ENCODE measurements at regions not wholly inside any gene's neighbourhood (a gene's known extent, or its start where the extent isn't known, plus 50 kb on each side); places are given as distances from the start of the nearest gene placed in this dataset.

DNA sequence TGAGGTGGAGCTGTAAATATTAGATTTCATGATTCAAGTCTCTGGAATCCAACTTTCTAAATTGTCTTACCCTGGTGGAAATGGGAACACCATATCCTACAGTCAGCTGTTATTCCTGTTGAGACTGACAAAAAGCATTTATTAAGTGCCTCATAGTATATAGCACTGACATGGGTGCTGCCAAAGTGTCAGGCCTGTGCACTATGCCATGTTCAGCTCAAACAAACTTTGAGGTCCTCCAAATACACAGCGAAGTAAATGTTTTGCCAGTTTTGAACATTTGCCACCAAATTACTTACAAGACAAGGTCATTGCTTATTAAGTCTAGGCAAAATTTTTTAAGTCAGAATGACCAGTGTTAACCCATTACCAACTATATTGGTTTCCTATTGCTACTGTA, 162.9 kb upstream of the SLC25A13 start:
- DNase-seq (ENCODE audit: low read depth) = no peak

DNA sequence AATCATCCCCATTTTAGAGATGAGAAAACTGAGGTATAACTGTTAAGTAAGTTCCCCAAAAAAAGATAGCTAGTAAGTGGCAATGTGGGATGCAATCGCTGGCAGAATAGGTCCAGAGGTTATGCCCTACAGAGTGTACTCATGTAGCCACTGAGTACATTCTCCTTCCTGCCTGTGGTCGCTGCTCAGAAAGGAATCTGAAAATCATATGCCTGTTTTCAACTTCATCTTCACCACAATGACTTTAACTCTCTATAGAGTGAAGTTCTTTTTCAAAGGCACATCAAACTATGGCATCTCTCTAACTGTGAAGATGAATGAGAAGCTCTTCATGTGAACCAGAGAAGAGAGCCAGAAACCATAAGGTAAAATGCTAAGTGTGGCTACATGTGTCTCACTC, 162.2 kb upstream of the SLC25A13 start:
- no peak for DNase-seq (ENCODE audit: low read depth)

DNA sequence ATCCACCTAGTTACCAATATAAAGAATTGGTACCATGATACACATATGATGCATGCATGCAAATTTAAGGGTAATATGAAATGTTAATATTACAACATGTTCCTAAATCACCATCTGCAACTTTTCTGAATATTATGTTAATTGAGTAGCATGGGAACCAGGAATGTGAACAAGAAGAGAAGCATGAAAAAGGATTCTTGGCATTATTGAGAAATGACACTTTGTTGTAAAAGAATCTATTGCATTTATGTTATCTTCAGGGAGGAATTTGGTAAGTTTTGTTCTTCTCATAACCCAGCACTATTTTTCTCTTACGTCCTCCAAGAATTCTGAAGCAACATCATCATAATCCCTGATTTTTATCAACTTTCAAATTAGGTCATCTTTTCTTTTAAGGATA, 159.9 kb upstream of the SLC25A13 start:
- no peak for DNase-seq (ENCODE audit: low read depth)

DNA sequence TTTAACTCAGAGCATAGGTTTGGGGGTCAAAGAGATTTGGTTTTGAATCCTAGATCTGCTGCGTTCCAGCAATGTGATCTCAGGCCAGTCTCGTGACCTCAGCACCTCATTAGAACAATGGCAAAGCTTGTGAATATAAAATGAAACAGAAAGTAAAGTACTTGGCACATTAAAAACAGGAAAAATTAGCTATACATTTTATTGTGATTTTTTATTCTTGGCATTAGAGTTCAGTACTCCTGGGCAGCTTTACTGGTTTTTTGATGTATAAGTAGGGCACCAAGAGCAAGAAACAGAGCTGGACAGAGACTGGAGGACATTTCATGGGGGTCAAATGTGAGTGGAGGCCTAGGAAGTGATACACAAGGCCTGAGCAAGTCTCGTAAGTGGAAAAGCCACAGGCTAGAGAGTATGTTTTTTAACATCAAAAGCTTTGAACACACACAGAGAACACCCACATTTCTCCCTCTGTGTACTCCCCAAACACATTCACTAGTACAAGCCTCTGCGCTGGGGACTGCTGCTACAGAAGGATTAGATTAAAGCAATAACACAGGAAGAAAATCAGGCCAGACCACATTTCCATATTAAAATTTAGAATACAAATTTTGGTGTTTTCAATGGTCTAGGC, 157.2 kb upstream of the SLC25A13 start:
- DNase-seq (ENCODE audit: low read depth) = no peak

DNA sequence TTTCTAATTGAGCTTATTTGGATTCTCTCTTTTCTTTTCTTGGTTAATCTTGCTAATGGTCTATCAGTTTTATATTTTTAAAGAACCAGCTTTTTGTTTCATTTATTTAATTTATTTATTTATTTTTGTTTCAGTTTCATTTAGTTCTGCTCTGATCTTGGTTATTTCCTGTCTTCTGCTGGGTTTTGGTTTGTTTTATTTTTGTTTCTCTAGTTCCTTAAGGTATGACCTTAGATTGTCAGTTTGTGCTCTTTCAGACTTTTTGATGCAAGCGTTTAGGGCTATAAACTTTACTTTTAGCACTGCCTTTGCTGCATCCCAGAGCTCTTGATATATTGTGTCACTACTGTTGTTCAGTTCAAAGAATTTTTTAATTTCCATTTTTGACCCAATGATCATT, 149.7 kb upstream of the SLC25A13 start:
- no peak for DNase-seq (ENCODE audit: low read depth)

DNA sequence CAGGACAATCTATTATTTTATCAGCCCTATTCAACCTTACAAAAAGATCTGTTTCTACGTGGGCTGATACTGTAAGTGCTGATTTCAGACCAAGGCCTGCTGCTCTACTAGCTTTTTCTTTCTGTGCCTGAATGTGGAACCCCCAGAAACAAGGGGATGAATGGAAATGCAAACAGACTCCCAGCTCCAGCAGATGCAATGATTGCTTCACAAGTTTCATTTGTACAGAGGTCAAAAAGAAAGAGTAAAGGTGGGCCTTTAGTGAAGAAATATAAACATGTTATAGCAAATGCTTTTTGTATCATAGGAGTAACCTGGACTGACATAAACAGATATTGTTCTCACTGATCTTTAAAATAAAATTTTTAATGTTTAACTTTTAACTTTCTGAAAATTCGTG, 130.2 kb upstream of the SLC25A13 start:
- no peak for DNase-seq (ENCODE audit: low read depth)

DNA sequence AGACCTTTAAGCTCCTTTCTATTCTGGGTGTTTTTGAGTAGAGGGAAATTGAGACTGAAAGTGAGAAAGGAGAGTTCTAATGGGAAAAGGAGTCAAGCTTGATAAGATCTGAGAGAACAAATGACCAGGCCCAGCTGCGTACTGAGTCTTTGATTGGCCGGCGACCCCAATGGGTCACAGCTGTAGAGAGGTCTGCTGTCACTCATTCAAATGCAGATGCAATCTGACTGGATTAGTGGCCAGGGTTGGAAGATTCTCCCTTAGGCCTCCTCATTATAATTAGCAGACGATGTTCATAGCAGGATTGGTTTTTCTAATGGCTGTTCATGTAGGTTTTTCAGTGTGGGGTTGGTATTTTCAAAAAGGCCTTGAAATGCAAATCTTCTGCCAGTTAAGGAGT, 127.2 kb upstream of the SLC25A13 start:
- no peak for DNase-seq (ENCODE audit: low read depth)

DNA sequence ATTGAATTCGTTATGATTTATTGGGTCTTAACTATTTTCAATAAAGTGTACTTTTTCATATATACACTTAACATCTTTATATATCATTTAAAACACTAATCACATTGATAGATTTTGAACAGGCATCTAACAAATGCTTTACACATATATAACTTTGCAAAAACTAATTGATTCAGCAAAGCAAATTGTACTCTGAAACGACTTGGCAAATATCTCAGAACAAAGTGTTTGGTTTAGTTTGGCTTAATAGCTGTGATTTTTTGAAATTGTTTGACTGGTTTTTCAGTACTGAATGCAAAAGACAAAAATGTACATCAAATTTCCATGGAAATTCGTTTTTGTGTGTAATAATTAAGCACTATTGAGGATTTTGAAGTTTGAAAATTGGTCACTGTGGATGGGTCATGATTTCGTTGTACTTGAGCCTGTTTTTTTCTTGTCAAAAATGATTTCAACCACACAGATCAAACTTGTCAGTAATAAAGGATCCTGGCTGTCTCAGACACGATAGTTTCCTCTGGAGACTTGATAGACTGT, 125.3 kb upstream of the SLC25A13 start:
- DNase-seq (ENCODE audit: low read depth) = no peak

DNA sequence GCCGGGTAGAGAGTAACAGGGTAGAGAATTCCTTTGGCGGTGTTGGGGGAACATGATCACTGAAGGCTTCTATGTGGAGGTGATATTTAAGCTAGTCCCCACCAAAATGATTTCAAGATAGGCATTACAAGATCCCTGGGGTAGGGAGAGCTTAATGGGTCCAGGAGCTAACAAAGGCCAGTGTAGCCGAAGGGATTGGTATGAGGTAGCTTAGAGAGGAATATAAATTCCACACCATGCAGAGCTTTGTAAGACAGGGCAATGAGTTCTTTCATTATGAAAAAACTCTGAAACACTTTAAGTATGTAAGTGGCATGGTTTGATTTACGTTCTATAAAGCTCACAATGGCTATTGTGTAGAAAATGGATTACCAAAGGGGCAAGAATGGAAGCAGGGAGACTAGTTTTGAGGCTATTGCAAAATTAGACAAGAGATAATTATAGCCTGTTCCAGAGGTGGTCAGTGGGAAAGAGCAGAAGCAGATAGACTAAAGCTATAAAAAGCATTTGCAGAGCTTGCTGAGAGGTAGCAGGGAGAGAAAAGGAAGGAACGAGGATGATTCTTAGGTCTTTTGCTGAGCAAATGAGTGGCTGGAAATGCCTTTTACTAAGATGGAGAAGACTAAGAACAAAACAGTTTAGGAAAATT, 119.7 kb upstream of the SLC25A13 start:
- no peak for DNase-seq (ENCODE audit: low read depth)

DNA sequence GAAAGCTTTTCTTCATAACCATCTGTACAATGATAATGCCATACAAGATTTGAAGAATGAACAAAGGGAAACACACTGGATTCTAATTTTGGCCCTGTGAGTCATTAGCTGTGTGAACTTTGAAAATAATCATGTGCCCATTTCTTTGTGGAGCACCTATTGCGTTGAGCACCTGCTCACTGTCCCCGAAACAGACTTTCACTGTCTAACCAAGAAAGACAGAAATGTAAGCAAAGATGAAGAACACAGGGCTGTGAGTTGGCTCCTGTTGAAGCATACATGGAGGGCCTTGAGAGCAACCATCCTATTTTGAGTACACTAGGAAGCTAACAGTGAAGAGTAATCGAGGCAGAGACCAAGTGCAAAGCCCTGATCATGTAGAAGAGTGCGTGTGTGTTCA, 118.4 kb upstream of the SLC25A13 start:
- DNase-seq (ENCODE audit: low read depth) = no peak

DNA sequence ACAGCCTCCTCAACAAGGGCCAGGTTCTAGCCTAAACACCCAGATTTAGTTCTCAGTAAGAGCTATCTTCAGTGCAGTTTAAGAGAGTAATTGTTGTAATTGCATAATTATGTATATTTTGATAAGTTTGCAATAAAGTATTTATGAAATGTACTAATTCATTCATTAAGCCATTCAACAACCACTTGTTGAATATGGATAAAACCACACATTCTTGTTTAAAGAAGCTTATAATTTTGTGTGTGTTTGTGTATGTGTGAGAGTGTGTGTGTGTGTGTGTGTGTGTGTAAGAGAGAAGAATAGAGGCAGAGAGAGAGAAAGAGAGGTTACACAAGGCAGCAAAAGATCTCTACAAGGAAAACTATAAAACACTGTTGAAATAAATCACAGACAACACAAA, 115.0 kb upstream of the SLC25A13 start:
- no peak for DNase-seq (ENCODE audit: low read depth)

DNA sequence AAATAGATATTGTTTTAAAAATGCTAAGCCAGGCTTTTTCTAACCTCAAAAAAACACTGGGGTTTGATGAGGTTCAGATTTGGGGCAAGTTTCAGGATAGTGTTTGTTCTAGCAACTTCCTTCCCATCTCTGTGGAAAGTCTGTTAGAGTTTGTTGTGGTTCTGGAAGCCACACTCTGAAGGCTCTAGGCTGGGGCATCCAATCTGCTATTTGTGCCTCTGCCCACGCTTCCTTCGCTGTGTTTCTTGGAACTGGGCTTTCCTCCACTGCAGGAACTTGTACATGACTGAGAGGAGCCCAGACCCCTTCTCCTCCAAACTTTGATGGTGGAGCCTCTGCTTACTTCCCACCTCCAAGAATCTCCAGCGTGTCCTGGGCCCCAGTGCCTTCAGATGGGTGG, 108.5 kb upstream of the SLC25A13 start:
- DNase-seq (ENCODE audit: low read depth) = no peak

DNA sequence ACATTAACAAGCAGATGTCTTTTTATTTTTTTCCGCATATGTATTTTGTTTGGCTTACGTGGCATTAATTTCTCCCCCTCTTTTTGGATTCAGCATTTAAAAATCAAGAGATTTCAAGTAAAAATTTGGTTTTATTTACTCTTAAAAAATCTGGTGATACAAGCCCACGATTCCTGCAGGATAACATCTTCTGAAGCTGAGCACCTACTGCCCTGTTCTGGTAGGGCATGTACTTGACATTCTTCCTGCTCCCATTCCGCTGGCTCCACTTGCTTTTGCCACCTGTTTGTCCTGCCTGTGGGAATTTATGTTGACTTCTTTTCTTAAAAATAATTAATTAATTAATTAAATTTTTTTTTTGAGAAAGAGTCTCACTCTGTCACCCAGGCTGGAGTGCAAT, 105.2 kb upstream of the SLC25A13 start:
- no peak for DNase-seq (ENCODE audit: low read depth)

DNA sequence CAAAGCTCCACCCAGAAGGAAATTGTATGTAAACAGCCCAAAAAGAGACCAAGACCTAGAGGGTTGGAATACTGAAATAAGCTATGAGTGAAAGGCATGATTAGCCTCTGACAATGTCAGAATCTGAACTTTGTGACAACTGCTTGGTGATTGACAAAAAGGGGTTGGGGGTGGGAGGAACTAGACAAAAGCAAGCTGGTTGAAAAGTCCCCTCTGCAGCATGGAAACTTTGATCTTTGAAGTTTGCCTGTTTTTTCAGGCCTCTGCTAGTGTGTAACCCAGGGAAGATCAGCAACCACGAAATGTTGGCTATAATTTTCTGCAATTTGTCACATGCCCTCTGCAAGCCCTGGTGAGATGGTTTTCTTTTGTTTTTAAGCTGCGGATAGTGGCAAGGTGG, 104.8 kb upstream of the SLC25A13 start:
- no peak for DNase-seq (ENCODE audit: low read depth)

DNA sequence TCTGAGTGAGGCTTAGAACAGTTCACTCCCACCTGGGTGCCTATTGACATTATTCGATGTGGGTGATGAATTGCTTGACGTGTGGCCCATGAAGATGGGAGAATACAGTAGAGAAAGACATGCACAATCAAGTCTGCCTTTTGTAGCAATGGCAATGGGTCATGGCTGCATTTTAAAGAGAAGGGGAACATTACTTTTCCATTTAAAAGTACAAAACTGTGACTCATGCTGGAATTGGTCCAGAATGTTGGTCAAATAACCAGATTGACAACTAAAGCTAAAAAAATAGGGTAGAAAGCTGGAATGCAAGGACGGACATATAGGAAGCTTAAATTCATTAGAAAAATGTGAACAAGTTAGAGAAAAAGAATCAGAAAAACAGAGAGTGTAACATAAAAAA, 104.1 kb upstream of the SLC25A13 start:
- DNase-seq (ENCODE audit: low read depth) = peak; percentile 13

DNA sequence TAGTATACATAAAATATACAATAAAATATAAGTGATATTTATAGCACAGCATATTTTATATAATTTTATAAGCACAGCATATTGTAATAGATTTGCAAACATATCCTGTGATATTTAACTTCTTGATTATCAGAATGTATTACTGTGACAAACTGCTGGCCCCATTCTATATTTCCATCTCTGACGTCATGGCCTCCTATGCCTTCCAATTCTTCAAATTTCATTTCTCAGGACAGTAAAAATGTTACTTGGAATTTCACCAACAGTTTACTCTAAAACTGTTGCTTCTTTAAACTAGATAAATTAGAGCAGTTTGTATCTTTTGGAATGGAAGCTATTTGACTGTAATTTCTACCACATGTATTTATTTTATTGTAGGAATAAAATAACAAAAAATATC, 102.5 kb upstream of the SLC25A13 start:
- no peak for DNase-seq (ENCODE audit: low read depth)

DNA sequence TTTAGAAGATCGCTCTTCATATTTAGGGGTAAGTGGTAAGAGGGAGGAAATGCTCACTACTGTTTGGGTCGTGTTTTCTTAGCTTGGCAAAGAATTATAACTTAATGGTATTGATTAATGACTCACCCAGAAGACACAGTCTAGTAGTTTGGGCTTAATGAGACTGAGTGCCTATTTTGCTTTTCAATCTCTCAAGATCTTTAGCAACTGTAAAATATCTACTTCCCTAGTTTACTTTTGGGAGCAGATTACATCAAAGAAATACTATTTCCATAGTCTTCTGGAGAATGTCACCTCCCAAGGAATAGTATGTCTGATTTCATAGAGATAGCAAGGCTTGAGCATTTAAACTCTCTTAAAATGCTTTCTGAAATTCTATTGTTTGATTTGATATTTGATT, 100.5 kb upstream of the SLC25A13 start:
- DNase-seq (ENCODE audit: low read depth) = no peak

DNA sequence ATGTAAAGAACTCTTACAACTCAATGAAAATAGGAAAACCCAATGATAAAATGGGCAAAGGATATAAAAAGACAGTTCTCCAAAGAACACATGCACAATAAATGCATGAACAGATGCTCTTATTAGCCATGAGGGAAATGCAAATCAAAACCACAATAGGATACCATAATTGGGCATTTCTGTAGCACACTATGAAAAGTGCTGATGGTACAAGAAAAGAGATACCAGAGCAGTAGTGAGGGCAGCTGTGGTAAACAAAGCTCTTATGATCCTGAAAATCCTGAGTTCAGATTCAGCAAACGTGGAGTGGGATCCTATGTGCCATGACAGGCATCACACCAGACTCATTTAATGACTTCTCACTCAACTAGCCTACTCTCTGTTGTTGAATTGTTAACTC, 96.7 kb upstream of the SLC25A13 start:
- DNase-seq (ENCODE audit: low read depth) = no peak

DNA sequence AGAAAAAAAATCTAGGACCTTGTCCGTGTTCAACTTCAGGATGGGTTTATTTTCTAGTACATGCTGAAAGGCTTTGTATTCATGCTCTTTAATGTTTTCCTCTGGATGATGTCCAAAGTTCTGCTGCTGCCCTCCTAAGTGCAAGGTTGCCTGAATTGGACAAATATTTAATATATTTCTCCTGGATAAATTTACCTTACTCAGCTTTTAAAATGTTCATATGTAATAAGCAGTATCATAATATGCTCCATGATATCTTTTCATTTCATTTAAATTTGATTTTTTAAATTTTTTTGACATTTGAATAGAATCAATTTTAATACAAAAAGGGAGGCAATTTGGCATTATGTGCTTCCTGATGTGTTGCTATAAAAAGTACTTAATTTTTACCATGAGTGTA, 95.9 kb upstream of the SLC25A13 start:
- no peak for DNase-seq (ENCODE audit: low read depth)

DNA sequence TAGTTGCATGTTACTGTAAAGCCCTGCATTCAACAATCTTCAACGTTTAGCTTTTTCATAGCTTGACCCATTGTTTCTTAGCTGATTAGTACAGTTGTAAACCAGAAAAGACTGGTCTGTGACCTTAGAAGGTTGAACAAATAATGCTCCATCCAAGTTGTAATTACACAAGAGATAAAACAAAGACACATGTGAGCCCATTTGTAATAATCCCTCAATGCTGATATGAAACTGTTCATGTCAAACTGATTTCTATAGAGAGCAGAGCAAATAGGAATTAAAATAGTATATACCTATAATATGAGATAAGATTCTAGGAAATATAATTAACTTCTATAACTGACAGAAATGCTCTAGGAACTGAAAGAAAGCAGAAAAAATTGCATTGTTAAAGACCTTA, 94.7 kb upstream of the SLC25A13 start:
- no peak for DNase-seq (ENCODE audit: low read depth)

DNA sequence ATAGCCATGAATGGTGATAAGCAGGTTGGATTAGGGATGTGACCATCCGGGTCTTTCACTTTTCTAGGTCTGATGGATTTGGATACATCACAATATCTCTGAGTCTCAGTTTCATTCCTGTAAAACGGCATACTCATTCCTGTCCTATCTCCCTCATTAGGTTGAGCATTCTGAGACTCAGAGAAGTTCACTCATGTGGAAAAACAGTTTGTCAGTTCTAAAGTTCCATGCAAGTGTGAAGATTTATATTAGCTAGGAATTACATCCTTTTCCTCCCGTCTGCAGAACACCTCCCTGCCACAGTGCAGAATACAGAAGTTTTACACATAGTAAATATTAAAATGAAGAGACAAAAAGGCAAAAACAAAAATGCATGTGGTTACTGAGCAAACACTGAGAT, 94.2 kb upstream of the SLC25A13 start:
- no peak for DNase-seq (ENCODE audit: low read depth)

DNA sequence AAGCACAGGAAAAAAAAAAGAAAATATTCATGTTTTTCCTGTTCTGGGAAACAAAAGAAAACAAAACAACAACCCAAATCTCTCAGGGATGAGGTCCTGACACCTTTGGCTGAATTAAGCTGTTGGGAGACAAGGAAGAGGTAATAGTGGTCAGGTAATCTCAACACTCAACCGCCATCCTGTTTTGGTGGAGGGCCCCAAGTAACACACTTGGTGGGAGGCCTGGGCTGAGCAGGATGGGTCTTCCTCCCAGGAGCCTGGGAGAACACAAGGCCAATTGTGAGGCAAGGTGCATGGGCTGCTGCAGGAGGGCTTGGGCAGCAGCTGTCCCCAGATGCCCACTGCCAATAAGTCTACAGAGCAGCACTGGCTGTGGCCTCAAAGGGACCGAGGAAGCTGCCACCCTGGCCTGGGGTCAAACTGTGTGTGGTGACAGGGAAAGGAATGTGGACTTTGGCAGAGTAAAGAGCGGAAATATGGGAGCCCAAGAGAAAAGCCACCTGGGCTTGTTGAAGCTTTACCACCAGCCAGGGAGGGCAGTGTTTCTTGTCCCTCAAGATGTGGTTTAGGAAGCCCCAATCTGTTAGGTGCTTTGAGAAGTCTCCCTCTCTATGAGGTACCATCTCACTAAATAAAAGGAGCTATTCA, 93.5 kb upstream of the SLC25A13 start:
- DNase-seq (ENCODE audit: low read depth) = no peak

DNA sequence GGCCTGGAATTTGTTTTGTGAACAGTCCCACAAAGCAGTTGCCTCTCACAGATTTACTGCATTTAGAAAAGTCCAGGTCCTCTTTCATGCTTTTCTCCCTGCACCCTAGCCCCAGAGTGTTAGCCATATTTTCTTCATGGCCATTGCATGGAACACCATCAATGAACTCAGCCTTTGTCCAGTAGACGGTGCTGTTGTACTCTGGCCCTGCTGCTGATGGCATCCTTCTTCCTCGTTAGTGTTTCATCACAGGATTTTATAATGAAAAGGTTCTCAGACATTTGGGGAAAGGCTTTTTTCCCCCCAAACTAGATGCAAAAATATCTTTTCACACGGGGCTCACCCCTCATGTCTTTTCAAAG, 93.0 kb upstream of the SLC25A13 start:
- DNase-seq (ENCODE audit: low read depth) = peak; percentile 44

Data from stromal cell of bone marrow (primary cell).